Gastrocnemius medialis (tissue), 4 donors: ENCODE measurements at regions not wholly inside any gene's neighbourhood (a gene's known extent, or its start where the extent isn't known, plus 50 kb on each side); places are given as distances from the start of the nearest gene placed in this dataset.

Experiments used
- ATAC-seq, 2 donors: fragments of 150-250 bp; one replicate each; pipeline ENCODE4 v1.9.1; 2016
- DNase-seq, 2 donors: peaks; one replicate each; pipeline ENCODE4 v3.0.0-alpha.2; 2019
- H3K27ac ChIP-seq, 4 donors: fragments of 200-600 bp; sonication (generic); 1 replicate in 1 of 4; 2 replicates in 3 of 4; pipeline ENCODE4 v1.5.1; 2016 to 2018; ENCODE audit warnings: mild to moderate bottlenecking in 2 of 4, moderate library complexity in 1 of 4
- H3K27me3 ChIP-seq, 3 donors: fragments of 200-600 bp; sonication (generic) in 2 of 3; 1 replicate in 1 of 3; 2 replicates in 2 of 3; pipeline versions ENCODE4 v1.5.1 to v1.6.0; 2016 to 2019; ENCODE audit warnings: mild to moderate bottlenecking in 1 of 3, moderate library complexity in 1 of 3
- H3K36me3 ChIP-seq, 2 donors: fragments of 200-600 bp; sonication (generic) in 1 of 2; one replicate each; pipeline ENCODE4 v1.5.1; 2017 to 2018
- H3K4me1 ChIP-seq, 2 donors: fragments of 200-600 bp; sonication (generic) in 1 of 2; one replicate each; pipeline ENCODE4 v1.5.1; 2016 to 2017; ENCODE audit warnings: mild to moderate bottlenecking in 2 of 2
- H3K4me3 ChIP-seq, 4 donors: fragments of 200-600 bp; sonication (generic) in 3 of 4; 1 replicate in 1 of 4; 2 replicates in 3 of 4; pipeline ENCODE4 v1.5.1; 2016 to 2019; ENCODE audit warnings: mild to moderate bottlenecking in 2 of 4
- H3K9me3 ChIP-seq, 3 donors: fragments of 200-600 bp; sonication (generic) in 2 of 3; 1 replicate in 1 of 3; 2 replicates in 2 of 3; pipeline ENCODE4 v1.5.1; 2016 to 2019
- CTCF ChIP-seq, 5 experiments: fragments of 450-650 bp in 3 of 5; fragments of 200-600 bp in 2 of 5; sonication (generic) in 2 of 5; IDR thresholded peaks in 4 of 5; conservative IDR thresholded peaks in 1 of 5; 1 replicate in 4 of 5; 2 replicates in 1 of 5; pipeline ENCODE4 v1.5.1; 2016 to 2019; ENCODE audit warnings: antibody characterized with exemption in 5 of 5, mild to moderate bottlenecking in 3 of 5, moderate library complexity in 3 of 5
- POLR2A ChIP-seq, 2 donors: fragments of 450-650 bp; IDR thresholded peaks; one replicate each; pipeline ENCODE4 v1.6.1; 2017; ENCODE audit warnings: antibody characterized with exemption in 2 of 2, mild to moderate bottlenecking in 2 of 2, moderate library complexity in 2 of 2
- in situ Hi-C, 4 donors: fragments of 200-750 bp; cut with MboI; loops; one replicate each; pipeline versions ENCODE4 v1.15.0 to v1.8.0; 2017; ENCODE audit warnings: low sequenced_read_pairs in 4 of 4
- intact Hi-C: fragments of 100-400 bp; cut with DNase I; formaldehyde crosslinking; loops from one replicate; pipeline ENCODE4 v1.15.1; 2023; ENCODE audit warnings: low total_unique reads

DNA sequence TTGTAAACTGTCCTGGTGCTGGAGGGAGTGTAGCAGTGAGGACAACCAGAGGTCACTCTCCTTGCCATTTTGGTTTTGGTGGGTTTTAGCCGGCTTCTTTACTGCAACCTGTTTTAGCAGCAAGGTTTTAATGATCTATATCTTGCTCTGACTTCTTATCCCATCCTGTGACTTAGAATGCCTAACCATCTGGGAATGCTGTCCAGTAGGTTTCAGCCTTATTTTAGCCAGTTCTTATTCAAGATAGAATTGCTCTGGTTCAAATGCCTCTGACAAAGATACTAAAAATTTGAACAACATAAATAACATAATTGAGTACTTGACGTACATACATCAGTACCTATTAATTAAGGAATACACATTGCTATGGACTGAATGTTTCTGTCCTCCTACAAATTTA, 93.3 kb upstream of the TOM1L1 start:
- in situ Hi-C loops: no loop called here

GRCh38 chr17:54813896-54814295, 86.8 kb upstream of the TOM1L1 start:
- no peak for ATAC-seq
- Histone ChIP-seq H3K4me1 (no peaks in the 10 kb centered on the region), H3K4me3 (no peak overlapping the region), H3K27me3 (no peaks in the 10 kb centered on the region), H3K36me3 (no peaks in the 10 kb centered on the region), H3K27ac (no peak overlapping the region), H3K9me3 (no peaks in the 10 kb centered on the region)
- DNase-seq: no peak
- TF ChIP-seq POLR2A (IDR thresholded peaks at IDR 0.05): no peak
- TF ChIP-seq CTCF (IDR thresholded peaks at IDR 0.05 in 4 of 5, conservative IDR thresholded peaks at IDR 0.05 in 1 of 5): no peak
- in situ Hi-C loops: no loop called here
- intact Hi-C loops: no loop called here

More for the DNA sequence above, 93.3 kb upstream of the TOM1L1 start:
- no peaks in the 10 kb centered on the region for H3K36me3 ChIP-seq
- intact Hi-C loops: no loop called here
- no peak overlapping the region for H3K4me3 ChIP-seq
- ATAC-seq (no peak), DNase-seq (no peak)
- no peak overlapping the region for H3K27ac ChIP-seq
- H3K27me3 ChIP-seq: no peaks in the 10 kb centered on the region
- TF ChIP-seq POLR2A (IDR thresholded peaks at IDR 0.05): no peak
- no peak for TF ChIP-seq CTCF (IDR thresholded peaks at IDR 0.05 in 4 of 5, conservative IDR thresholded peaks at IDR 0.05 in 1 of 5)
- H3K4me1 ChIP-seq: no peaks in the 10 kb centered on the region
- H3K9me3 ChIP-seq: no peaks in the 10 kb centered on the region

GRCh38 chr17:54814371-54814770, 86.3 kb upstream of the TOM1L1 start:
- H3K27me3 ChIP-seq: no peaks in the 10 kb centered on the region
- H3K4me3 ChIP-seq: no peak overlapping the region
- TF ChIP-seq POLR2A (IDR thresholded peaks at IDR 0.05) (no peak), CTCF (IDR thresholded peaks at IDR 0.05 in 4 of 5, conservative IDR thresholded peaks at IDR 0.05 in 1 of 5) (no peak)
- intact Hi-C loops: no loop called here
- DNase-seq (no peak), ATAC-seq (no peak)
- in situ Hi-C loops: no loop called here
- no peak overlapping the region for H3K27ac ChIP-seq
- no peaks in the 10 kb centered on the region for H3K36me3 ChIP-seq
- H3K4me1 ChIP-seq: no peaks in the 10 kb centered on the region
- no peaks in the 10 kb centered on the region for H3K9me3 ChIP-seq

- ATAC-seq: no peak
- Histone ChIP-seq H3K9me3 (no peaks in the 10 kb centered on the region), H3K4me3 (no peak overlapping the region), H3K27me3 (no peaks in the 10 kb centered on the region), H3K27ac (no peak overlapping the region), H3K4me1 (no peaks in the 10 kb centered on the region), H3K36me3 (no peaks in the 10 kb centered on the region)
- in situ Hi-C loops: no loop called here
- intact Hi-C loops: no loop called here
- TF ChIP-seq CTCF (IDR thresholded peaks at IDR 0.05 in 4 of 5, conservative IDR thresholded peaks at IDR 0.05 in 1 of 5) (no peak), POLR2A (IDR thresholded peaks at IDR 0.05) (no peak)
- DNase-seq: no peak
Measured at GRCh38 chr17:54834086-54834485, 66.6 kb upstream of the TOM1L1 start.

GRCh38 chr17:54835015-54835414, 65.6 kb upstream of the TOM1L1 start:
- no peaks in the 10 kb centered on the region for H3K27me3 ChIP-seq
- no peak for ATAC-seq
- no peak overlapping the region for H3K27ac ChIP-seq
- no peak overlapping the region for H3K4me3 ChIP-seq
- H3K4me1 ChIP-seq: no peaks in the 10 kb centered on the region
- intact Hi-C loops (no loop called here), in situ Hi-C loops (no loop called here)
- no peak for TF ChIP-seq POLR2A (IDR thresholded peaks at IDR 0.05)
- TF ChIP-seq CTCF (IDR thresholded peaks at IDR 0.05 in 4 of 5, conservative IDR thresholded peaks at IDR 0.05 in 1 of 5): no peak
- no peak for DNase-seq
- H3K9me3 ChIP-seq: no peaks in the 10 kb centered on the region
- H3K36me3 ChIP-seq: no peaks in the 10 kb centered on the region
